ENCODE measurements at regions not wholly inside any gene's neighbourhood (a gene's known extent, or its start where the extent isn't known, plus 50 kb on each side); places are given as distances from the start of the nearest gene placed in this dataset.

- TF ChIP-seq CTCF (conservative IDR thresholded peaks at IDR 0.05; ENCODE audit: low read depth in 2 of 2): no peak
- no peak for TF ChIP-seq ZNF114 (CRISPR knock-in tag; IDR thresholded peaks at IDR 0.05)
- no peak for TF ChIP-seq ZNF331 (CRISPR knock-in tag; IDR thresholded peaks at IDR 0.05; ENCODE audit: low read depth)
These were observed 254.0 kb upstream of the DMRT1 start (continued) for GRCh38 chr9:587527-587926.

- DNase-seq (ENCODE audit: low spot score): no peak
- H3K4me1 Mint-ChIP-seq: peaks cover 34% of the 10 kb centered on the region
- peaks cover 2% of the 10 kb centered on the region; the same call in 1 of the 2 replicates for H4K20me1 ChIP-seq (replicated peaks; ENCODE audit: insufficient read depth)
- peaks cover 19% of the 10 kb centered on the region for H3K4me1 ChIP-seq (ENCODE audit: insufficient read depth)
- H3K36me3 ChIP-seq (ENCODE audit: insufficient read depth): no peaks in the 10 kb centered on the region
- H3K4me3 Mint-ChIP-seq: no peak overlapping the region; the same call in 2 of the 3 replicates
- peak overlapping the region; percentile 27; the same call in 1 of the 2 replicates for H3K4me2 ChIP-seq
- H3K27ac ChIP-seq (ENCODE audit: low read depth): peak overlapping the region; percentile 71
- H3K4me3 ChIP-seq: no peak overlapping the region
- H3K27me3 ChIP-seq (ENCODE audit: insufficient read depth): no peaks in the 10 kb centered on the region
- H3F3A ChIP-seq (replicated peaks; ENCODE audit: low read depth): no peaks in the 10 kb centered on the region
- H3K9me3 Mint-ChIP-seq: peaks cover 4% of the 10 kb centered on the region
- no peak overlapping the region for H2AFZ ChIP-seq
- no peaks in the 10 kb centered on the region for H3K9me2 ChIP-seq (ENCODE audit: insufficient read depth)
- H3K36me3 Mint-ChIP-seq (ENCODE audit: low read depth): peaks cover 16% of the 10 kb centered on the region; the same call in 2 of the 3 replicates
- H3K27ac Mint-ChIP-seq: no peak overlapping the region
- peaks cover 44% of the 10 kb centered on the region for H3K79me2 ChIP-seq (replicated peaks; ENCODE audit: insufficient read depth)
- no peak for ATAC-seq
- H3K27me3 Mint-ChIP-seq (ENCODE audit: insufficient read depth, low read depth, poor library complexity): no peaks in the 10 kb centered on the region
- no peak for TF ChIP-seq POLR2AphosphoS5 (IDR thresholded peaks at IDR 0.05; ENCODE audit: low read depth)
- TF ChIP-seq ZNF331 (CRISPR knock-in tag; IDR thresholded peaks at IDR 0.05; ENCODE audit: low read depth): no peak
- TF ChIP-seq CTCF (conservative IDR thresholded peaks at IDR 0.05; ENCODE audit: low read depth in 2 of 2): no peak
- no peak for TF ChIP-seq REST (IDR thresholded peaks at IDR 0.05; ENCODE audit: unreplicated experiment)
- TF ChIP-seq ZNF114 (CRISPR knock-in tag; IDR thresholded peaks at IDR 0.05): no peak
- TF ChIP-seq STAT1 (IDR thresholded peaks at IDR 0.05; ENCODE audit: unreplicated experiment): no peak
- no peak for TF ChIP-seq ETS1 (IDR thresholded peaks at IDR 0.05)
- TF ChIP-seq NANOG (IDR thresholded peaks at IDR 0.05; ENCODE audit: borderline replicate concordance): no peak
- TF ChIP-seq ZNF462 (CRISPR knock-in tag; IDR thresholded peaks at IDR 0.05): no peak
- no peak for TF ChIP-seq CREB1 (CRISPR knock-in tag; IDR thresholded peaks at IDR 0.05; ENCODE audit: low read depth)
These were observed 252.5 kb upstream of the DMRT1 start for GRCh38 chr9:588981-589380.

Measured in GM23338 (cell line).